SIG-M5 treated with dmso at 0.1 percent for 504 hours (cell line): ENCODE measurements at regions not wholly inside any gene's neighbourhood (a gene's known extent, or its start where the extent isn't known, plus 50 kb on each side); places are given as distances from the start of the nearest gene placed in this dataset.
A peak's percentile ranks its signal among the peaks of the same experiment; 100 is the strongest.

Source experiments
- DNase-seq: peaks from one replicate; lab custom pipeline; 2025; ENCODE audit not compliant: unreplicated experiment; lab: John Stamatoyannopoulos, UW

DNA sequence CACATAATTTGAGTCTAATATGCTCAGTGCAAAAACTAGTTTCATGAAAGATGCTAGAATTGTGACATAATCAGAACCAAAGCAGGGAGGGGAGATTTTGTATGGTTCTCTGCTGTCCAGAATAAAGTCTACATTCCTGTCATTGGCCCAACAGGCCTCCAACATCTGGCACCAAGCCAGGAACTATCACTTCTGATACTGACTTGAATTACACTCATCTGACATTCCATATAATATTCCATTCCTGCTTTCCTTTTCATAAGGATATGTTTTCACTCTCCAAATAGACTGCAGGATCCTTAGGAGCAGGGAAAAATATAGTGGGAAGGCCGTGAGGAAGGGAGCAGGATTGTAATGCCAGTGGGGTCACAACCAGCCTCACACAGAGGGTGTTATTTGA is 84.6 kb upstream of the BTN3A2 start:
- no peak for DNase-seq

DNA sequence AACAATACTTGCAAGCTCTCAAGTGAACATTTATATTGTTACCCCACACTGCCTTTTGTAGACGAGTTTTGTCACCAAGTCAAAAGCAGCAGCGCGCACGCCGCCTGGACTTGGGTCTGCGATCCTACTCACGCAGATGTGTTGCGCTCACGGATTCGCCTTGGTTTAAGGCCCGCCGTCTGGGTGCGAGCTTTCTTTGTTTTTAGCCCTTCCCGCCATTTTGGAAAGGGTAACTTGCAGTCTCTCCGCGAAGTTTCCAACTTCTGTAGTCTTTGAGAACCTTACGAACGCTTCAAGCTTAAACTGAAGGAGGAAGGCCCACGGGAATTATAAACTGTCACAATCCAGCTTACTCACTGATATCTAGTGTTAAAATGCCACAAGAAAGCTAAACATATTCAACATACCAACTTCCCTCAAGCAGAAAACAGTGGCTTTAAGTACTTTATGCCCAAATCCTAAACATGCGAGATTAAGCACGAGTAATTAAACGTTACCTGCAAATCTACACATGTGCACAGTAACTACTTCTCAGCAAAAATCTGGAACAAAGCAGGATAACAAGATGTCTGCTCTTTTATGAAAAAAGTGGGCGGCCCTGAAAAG is 80.4 kb upstream of the BTN3A2 start:
- DNase-seq, result peak; percentile 60

DNA sequence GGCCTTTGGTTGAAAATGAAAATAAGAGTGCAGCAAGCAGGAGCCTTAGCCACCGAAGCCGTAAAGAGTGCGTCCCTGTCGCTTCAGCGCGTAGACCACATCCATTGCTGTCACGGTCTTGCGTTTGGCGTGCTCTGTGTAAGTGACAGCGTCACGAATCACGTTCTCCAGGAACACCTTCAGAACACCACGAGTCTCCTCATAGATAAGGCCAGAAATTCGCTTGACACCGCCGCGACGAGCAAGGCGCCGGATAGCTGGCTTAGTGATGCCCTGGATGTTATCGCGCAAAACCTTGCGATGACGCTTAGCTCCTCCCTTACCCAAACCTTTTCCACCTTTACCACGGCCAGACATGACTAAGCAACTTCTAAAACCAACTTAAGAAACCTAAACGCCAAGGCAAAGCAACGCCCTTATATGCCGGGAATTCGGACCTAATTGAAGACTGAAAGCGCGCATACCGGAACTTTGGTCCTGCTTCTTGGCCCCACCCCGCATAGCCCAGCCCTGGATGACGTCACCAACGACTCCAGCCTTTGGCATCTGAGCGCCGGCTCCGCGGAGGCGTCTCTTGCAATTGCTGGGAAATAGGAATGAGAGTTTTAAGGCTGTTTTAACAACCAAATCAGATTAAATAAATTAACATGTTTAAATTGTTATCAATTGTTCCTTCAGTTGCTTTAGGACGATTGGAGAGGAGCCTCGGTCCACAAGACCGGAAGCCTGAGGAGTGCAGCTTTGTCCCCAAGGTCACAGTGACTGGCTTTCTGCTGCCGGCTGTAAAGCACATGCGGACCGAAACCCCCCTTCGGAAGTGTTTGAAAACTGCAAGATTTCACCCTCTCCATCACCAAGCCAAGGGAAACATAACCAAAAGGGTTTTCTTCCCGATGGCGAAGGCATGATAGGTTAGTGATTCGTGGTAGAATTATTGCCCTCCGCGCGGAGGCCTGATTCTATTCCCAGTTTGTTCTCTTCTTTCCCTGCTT is 79.6 kb upstream of the BTN3A2 start:
- peak; percentile 95 for DNase-seq

DNA sequence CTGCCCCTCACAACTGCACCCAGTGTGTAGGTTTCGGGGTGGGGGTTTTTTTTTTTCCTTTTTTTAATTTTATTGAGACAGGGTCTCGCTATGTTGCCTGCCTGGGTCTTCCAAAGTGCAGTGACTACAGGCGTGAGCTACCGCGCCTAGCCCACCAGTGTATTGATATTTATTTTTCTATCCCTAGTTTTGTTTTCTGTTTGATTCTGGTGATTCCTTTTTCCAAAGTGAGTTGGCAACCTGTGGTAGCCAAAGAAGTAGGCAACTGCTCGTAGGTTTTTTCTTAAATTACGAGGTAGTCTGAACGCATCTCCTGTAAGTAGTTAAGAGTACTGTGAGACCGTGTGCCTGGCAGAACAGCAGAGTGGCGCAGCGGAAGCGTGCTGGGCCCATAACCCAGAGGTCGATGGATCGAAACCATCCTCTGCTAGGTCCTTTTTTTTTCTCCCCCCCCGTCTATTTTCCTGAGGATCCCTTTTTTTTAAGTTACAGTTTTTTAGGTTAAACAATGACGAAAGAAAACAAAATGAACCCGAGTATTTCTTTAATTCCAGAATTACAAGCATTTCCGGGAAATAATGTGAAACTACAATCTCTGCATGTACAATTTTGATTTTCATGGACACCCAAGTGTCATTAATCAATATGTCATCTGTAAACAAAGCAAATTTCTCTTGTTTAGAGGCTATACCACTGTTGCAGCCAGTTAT is 78.7 kb upstream of the BTN3A2 start:
- peak; percentile 67 for DNase-seq

DNA sequence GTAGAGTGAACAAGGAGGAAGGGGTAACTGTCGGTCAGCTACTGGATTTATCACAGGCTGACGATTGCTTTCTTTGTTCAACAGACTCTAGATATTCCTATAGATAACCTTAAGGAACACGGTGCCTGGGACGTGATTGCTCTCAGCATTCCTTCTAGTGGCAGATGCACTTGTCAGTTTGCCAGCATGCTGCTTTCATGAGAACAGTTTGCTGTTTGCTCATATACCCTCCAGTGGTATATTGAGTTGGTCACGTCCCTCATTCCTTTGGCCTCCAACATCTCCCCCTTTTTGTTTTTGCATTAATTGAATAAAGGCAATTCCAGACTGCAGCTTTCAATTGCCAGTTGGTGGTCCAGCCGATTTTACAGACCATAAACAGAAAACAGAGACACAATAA is 76.8 kb upstream of the BTN3A2 start:
- no peak for DNase-seq

DNA sequence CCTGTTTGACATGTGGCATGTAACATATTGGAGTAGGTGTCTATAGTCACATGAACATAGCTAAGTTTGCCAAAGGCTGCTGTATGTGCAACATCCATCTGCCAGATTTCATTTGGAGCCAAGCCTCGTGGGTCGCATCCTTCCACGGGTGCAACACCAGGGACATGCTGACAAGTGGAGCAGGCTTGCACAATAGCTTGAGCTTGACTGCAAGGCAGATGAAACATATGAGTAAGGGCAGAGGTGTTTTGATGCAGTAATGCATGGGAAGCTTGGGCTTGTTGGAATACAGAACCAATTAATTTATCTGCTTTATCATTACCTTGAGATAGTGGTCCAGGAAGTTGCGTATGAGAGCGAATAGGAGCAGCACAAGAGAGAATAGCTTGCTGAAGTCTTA is 74.1 kb upstream of the BTN3A2 start:
- no peak for DNase-seq

DNA sequence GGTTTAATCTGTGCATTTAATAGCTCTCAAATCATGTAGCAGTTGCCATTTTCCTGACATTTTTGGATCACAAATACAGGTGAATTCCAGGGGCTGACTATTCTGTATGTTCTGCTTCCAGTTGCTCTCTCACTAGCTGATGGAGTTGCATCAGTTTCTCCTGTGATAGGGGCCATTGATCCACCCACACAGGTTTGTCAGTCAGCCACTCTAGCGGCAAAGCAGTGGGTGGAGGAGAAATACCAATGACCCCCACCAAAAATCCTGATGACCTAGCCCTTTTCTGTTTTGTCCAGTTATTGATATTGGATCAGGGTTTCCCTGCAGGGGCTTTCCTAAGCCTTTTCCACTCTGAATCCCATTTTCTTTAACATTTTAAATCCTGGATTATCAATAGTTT is 72.3 kb upstream of the BTN3A2 start:
- no peak for DNase-seq

DNA sequence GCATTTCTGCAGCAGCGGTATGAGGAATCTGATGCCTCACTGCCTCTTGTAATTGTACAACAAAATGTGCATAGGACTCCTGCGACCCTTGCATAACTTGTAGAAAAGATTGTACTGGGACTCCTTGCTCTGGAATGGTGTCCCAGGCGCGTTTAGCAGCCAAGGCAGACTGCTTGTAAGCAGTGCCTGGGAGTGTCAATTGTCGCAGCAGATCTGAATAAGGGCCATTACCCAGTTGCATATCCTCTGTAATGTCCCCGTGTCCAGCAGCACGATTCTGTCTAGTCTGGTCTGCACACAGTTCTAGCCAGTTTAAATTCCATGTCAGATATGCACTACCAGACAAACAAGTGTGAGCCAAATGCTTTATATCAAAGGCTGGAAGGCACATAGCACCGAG is 70.7 kb upstream of the BTN3A2 start:
- no peak for DNase-seq

DNA sequence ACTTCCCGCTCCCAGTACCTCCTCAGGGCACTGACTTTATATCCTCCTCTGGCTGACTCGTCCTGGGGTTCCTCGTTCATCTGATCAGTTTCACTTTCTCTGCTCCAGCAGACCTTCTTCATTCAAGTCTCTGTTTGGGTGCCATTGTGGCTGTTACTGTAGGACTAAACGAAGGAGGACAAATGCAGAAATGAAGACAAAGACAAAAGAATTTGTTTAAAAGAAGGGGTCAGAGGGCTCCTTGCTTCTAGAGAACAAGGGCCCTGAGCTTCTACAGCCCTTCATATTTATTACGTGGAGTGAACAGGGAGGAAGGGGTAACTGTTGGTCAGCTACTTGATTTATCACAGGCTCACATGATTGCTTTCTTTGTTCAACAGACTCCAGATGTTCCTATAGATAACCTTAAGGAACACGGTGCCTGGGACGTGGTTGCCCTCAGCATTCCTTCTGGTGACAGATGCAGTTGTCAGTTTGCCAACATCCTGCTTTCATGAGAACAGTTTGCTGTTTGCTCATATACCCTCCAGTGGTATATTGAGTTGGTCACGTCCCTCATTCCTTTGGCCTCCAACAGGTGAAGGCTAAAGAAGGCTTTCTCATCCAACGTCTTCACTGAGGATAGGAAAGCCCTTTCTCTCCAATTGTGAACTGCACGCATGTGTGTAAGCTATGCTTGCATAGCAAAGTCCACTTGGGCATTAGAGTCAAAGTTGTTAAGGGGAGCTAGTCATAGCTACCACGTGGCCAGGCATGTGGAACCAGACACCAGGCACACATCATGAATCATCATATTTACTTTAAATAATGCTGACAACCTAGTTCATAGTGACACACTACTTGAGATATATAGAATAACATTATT is 69.1 kb upstream of the BTN3A2 start:
- peak; percentile 25 for DNase-seq

DNA sequence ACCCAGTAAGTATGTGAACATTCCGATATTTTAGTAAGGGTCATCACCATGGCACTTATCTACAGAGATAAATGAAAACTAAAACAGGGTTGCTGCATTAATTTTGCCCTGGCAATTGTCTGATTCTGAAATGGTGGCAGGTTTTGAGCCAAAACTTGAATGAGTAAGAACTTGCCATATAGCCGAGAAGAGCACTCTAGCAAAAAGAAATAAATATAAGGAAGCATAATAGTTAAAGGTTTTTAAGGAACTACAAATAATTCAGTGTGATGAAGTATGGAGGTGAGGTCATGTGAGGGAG is 68.5 kb upstream of the BTN3A2 start:
- DNase-seq, result no peak

DNA sequence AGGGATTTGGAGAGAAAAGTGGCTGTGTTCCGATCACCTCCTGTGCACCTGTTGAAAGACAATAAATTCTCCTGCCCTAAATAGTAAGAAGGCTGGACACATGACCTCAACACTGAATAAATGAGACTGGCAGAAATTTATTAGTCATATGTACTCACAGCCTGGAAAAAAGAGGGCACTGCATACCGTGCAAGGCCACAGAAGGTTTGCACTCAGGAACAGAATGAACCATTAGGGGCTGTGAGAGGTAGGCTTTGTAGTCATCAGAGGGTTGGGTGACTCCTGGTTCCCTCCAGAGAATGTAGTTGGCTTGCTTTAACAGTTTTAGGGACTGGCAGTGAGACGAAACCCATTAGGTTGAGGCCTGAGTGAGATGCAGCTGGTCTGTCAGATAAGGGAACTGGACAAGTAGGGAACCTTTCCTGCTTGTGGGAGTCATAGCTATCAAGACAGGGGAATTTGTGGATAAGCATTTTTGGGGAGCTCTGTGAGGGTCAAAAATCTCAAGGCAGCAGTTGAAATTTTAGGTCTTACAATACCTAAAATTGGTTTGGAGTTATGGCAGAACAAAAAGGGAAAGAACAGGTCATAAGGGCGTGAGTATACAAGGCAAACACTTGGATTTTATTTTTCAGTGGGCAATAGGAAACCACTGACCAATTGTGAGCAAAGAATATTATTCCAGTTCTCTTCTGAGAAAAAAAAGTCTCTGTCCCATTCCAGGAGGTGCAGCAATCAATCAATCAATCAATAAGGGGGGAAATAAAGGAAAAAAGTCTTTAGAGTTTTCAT is 67.9 kb upstream of the BTN3A2 start:
- no peak for DNase-seq

DNA sequence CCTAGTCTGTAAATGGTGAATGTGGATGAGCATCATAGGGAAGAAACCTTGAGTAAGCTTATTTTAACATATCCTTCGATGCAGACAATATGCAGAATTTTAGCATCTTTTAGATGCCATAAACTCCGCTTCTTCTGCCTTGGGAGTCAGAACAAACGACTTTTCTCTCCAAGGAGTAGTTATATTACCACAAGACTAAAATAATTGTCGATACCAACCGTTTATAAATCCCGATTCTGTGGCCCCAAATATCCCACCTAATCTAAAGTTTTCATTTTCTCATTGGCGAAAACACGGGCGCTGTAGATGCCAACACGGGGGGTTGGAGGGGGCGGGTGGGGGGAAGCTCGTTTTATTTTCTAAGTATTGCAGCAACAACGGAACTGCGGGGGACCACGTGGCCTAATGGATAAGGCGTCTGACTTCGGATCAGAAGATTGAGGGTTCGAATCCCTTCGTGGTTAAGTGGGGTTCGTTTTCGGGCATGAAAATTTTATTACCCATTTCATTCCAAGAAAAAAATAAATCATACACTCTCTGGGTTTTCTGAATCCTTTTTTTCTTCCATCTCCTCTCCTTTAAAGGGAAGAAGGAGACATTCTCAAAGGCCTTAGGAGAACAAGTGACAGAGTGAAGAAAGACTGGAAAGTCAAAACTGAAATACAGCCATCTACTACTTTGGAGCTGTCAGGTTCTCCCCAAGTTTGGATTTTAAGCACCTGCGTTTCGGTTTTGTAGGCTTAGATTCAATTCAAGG is 65.5 kb upstream of the BTN3A2 start:
- DNase-seq, result no peak

DNA sequence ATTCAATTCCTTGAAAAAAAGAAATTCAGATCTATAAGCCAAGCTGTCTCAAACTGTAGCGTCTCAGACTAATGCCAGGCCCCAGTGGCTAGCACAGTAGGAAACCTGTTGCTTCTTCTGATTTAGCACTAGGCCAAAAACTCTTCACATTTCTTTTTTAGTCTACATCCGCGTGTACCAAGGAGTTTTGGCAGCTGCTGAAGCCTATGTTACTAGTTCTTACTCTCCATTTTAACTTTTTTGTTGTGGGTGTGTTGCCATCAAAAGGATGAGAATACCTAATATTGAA is 65.0 kb upstream of the BTN3A2 start:
- no peak for DNase-seq

DNA sequence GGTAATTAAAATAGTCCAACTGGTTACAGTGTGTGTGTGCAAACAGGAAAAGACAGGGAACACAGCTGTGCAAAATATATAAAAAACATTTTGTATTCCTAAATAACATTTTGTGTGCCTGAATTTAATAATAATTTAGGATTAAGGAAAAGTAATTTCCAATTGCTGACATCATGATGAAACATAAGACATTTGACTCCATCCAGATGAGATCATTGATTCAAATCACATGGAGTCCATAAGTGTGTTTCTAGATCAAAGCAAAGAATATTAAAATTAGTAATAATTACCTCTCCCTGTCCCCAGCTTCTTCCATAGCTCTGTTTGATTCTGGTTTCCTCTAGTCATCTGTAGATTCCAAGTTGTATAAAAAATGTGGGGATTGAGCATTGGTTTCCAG is 64.6 kb upstream of the BTN3A2 start:
- no peak for DNase-seq

DNA sequence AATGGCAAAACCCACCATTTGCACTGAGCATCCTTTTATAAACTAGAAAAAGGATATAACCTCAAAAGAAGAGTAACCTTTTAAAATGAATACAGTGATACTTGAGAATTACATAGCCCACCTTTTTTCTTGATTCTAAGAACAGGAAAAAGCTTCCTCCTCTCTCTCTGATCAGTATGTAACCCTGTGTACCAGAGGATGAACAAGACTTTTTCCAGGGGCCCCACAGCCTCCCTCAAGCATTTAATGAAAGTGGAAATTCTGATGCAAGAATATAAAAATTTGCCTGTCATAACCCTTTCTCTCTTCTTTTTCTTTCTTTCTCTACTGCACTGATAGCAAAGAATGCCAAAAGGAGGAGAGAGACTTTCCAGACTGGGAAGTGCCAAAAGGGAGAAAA is 64.2 kb upstream of the BTN3A2 start:
- no peak for DNase-seq

DNA sequence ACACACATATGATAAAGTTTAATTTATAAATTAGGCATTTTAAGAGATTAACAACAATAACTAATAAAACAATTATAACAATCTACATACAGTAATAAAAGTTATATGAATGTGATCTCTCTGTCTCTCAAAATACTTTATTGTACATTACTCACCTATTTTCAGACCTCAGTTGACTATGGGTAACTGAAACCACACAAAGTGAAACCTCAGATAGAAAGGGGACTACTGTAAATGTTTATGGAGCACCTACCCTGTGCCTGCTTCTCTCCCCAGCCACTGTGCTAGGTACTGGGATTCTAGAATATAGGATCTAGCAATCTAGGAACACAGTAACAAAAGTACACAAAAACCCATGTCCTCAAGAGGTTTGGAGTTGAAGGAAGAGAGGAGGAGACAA is 63.4 kb upstream of the BTN3A2 start:
- no peak for DNase-seq

DNA sequence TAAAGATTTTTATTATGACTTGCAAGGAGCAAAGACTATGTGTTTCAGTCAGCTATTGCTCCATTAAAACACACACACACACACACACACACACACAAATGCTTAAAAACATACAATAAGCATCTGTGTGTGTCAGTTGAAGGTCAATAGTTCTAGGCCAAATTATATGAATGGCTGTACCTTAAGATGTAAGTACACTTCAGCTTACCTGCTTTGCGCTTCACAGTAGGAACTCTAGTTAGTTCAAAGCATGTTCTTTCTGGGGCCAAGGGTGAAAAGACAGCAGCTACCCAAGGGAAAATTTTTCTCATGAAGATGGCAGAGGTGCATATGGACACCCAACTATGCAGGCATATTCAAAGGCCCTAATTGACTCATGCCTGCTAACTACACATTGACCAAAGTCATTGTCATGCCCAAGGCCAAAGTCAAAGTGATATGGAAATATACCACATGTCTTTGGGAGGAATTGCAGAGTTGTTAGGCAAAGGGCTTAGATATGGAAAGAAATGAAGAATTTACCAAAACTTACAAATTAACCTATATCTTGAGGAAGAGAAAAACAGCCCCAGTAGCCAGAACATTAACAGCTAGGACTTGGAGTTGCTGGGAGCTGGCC is 61.9 kb upstream of the BTN3A2 start:
- no peak for DNase-seq

DNA sequence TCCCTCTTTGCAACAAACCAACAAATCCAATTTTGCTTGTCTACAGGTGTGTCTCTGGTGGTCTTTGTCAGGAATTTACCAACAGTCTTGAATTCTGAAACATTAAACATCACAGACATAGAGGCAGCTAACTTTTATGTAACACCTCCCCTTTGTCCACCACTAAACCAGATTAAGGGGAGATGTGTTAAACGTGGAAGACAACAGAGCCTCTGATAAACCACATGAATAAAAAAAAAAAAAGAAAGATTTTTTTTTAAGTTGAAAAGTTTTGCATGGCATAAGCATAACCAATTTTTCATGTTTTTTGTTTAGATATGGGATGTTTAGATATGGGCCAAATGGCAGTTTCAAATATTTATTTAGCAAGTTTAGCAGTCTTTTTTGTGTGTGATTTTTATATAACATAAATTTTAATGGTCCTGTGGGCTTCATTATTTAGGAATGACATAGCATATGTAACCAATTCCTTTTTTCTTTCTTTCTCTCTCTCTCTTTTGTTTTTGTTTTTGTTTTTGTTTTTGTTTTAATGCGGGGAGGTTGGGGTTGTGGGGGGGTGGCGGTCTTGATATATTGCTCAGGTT is 60.7 kb upstream of the BTN3A2 start:
- DNase-seq, result no peak
